ENCODE measurements at regions not wholly inside any gene's neighbourhood (a gene's known extent, or its start where the extent isn't known, plus 50 kb on each side); places are given as distances from the start of the nearest gene placed in this dataset.

DNA sequence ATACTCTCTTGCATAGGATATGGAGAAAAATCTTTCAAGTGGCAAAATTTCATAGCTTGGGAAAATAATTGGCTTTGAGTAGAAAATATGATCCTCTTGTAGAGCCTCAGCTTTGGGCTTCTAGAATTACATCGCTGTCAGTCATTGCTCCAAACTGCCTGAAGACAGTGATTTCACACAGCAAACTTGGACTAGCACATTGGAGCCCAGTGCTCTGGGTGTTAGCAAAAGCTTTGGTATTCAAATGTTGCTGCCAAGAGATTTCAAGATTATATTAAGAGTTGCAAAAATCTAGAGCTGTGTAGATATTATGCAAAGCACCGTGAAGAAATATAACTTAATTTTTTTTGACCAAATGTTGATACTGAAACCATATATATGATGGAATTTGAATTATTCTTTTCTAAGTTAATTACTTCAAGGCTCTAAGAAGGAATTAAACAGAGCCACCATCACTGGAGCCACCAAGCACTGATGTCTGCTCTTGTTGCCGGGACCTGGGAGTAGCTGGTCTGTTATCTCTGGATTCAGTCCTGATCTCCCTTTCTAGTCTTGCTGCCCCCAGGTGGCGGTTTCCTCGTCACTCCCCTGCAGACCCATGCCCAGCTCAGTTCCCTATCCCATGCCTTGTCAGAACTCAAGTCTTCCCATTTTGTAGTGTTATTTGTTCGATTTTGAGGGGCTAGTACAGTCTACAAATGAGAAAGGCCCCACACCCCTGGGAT is 260.7 kb upstream of the SFRP2 start:
- Mint-ChIP-seq H3K4me1 (no peaks in the 10 kb centered on the region), H3K27ac (ENCODE audit: unreplicated experiment) (no peak overlapping the region), H3K4me3 (no peak overlapping the region), H3K9me3 (peaks cover 18% of the 10 kb centered on the region), H3K36me3 (ENCODE audit: low read depth) (peaks cover 25% of the 10 kb centered on the region), H3K27me3 (ENCODE audit: low read depth) (no peaks in the 10 kb centered on the region)
- TF ChIP-seq, protein P1, sequence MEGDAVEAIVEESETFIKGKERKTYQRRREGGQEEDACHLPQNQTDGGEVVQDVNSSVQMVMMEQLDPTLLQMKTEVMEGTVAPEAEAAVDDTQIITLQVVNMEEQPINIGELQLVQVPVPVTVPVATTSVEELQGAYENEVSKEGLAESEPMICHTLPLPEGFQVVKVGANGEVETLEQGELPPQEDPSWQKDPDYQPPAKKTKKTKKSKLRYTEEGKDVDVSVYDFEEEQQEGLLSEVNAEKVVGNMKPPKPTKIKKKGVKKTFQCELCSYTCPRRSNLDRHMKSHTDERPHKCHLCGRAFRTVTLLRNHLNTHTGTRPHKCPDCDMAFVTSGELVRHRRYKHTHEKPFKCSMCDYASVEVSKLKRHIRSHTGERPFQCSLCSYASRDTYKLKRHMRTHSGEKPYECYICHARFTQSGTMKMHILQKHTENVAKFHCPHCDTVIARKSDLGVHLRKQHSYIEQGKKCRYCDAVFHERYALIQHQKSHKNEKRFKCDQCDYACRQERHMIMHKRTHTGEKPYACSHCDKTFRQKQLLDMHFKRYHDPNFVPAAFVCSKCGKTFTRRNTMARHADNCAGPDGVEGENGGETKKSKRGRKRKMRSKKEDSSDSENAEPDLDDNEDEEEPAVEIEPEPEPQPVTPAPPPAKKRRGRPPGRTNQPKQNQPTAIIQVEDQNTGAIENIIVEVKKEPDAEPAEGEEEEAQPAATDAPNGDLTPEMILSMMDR (conservative IDR thresholded peaks at IDR 0.05), result peak; percentile 27
- peak; percentile 22 for DNase-seq (ENCODE audit: low read depth, low spot score)

DNA sequence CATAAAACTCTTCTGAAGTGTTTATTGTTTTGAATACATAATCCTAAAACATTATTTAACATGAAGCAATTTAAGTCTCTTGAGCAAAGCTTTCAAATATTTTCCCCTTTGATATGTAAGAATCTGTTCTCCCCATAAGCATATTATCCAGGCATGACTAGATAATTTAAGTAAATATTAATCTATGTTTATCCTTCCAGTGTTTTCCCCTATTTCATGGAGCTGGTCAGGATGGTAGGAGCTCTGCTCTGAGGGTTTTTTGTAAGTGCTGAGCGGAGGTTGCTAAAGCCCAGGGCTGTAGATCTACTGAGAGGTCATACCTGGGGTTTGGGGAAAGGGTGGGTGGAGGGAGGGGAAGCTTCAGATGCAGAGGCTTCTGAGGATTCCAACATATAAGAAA is 258.9 kb upstream of the SFRP2 start:
- no peaks in the 10 kb centered on the region for H3K27me3 Mint-ChIP-seq (ENCODE audit: low read depth)
- no peak overlapping the region for H3K4me3 Mint-ChIP-seq
- no peak for DNase-seq (ENCODE audit: low read depth, low spot score)
- peaks cover 10% of the 10 kb centered on the region for H3K9me3 Mint-ChIP-seq
- no peak overlapping the region for H3K27ac Mint-ChIP-seq (ENCODE audit: unreplicated experiment)
- TF ChIP-seq, protein P1 (conservative IDR thresholded peaks at IDR 0.05), result no peak
- peaks cover 10% of the 10 kb centered on the region for H3K36me3 Mint-ChIP-seq (ENCODE audit: low read depth)
- no peaks in the 10 kb centered on the region for H3K4me1 Mint-ChIP-seq

DNA sequence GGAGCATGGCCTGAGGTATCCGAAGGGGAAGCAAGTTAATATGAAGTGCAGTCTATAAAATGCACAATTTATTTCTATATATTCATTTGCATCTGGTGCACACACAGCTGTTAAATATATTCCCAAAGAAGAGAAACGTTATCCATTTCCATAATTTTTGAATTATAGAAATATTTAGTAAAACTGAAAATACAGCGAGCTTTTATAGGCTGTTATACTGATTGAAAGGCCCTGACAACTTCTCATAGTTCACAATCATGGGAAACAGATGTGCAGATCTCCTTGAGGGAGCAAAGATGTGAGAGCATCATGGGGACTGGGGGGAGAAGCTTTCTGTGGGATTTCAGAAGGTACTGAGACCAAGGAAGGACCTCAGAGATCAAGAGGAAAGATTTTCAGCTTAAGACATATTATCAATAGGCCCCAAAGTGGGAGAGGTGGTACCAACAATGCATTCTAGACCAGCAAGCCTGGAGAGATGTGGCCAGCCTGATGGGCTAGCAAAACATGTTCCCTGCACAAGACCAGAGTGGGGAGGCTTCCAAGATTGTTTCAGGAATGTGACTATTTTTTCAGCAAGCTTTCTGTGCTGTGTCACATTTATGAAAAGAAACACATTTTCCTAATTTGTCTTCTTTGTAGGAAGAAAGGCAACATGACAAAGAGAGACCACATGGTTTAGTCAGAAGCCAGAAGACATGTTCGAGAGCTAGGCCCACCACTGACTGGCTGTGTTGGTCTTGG is 256.0 kb upstream of the SFRP2 start:
- peaks cover 9% of the 10 kb centered on the region for H3K4me1 Mint-ChIP-seq
- peaks cover 9% of the 10 kb centered on the region for H3K36me3 Mint-ChIP-seq (ENCODE audit: low read depth)
- peaks cover 3% of the 10 kb centered on the region for H3K9me3 Mint-ChIP-seq
- no peak overlapping the region for H3K27ac Mint-ChIP-seq (ENCODE audit: unreplicated experiment)
- TF ChIP-seq, protein P1 (conservative IDR thresholded peaks at IDR 0.05), result no peak
- no peak for DNase-seq (ENCODE audit: low read depth, low spot score)
- H3K4me3 Mint-ChIP-seq, result no peak overlapping the region
- no peaks in the 10 kb centered on the region for H3K27me3 Mint-ChIP-seq (ENCODE audit: low read depth)

DNA sequence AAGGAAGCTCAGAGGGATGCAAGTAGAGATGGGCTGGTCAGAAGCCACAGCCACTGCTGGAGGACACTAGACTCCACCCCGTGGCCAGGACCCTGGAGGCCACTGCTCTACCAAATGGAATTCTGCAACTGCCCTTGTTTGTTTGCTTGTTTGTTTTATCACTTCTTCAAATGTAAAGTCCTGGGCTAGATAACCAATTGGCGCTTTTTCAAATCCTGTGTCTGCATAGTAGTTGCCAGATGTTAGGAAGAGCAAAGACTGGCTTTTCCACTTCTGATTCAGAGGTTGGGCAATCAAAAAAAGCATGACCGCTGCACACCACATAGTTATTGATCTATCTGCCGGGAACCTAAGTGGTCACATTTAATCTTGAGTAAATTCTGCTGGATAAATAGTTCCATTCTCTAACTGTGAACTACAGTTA is 255.2 kb upstream of the SFRP2 start:
- no peak for DNase-seq (ENCODE audit: low read depth, low spot score)
- Mint-ChIP-seq H3K27me3 (ENCODE audit: low read depth) (no peaks in the 10 kb centered on the region), H3K4me1 (peaks cover 9% of the 10 kb centered on the region), H3K27ac (ENCODE audit: unreplicated experiment) (no peak overlapping the region), H3K36me3 (ENCODE audit: low read depth) (peaks cover 8% of the 10 kb centered on the region), H3K4me3 (no peak overlapping the region), H3K9me3 (peaks cover 3% of the 10 kb centered on the region)
- TF ChIP-seq, protein P1 (conservative IDR thresholded peaks at IDR 0.05), result no peak

DNA sequence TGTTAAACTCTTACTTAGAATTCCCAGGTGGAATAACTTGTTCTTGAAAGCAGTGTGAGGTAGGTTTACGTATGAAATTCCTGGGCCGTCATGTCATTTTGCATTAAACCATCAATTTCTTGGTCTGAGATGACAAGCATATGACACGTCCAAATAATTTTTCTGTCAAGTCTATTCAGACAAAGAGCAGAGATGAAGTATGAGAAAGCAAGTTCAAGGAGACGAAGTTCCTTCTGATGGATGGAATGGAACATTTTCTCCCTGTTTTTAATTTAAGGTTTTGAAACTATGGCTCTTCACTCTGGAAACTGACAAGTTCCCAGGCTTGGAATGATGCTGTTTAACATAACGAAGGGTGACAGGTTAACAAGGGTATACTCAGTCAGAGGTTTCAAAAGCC is 252.8 kb upstream of the SFRP2 start:
- Mint-ChIP-seq H3K4me1 (peaks cover 9% of the 10 kb centered on the region), H3K27me3 (ENCODE audit: low read depth) (no peaks in the 10 kb centered on the region), H3K36me3 (ENCODE audit: low read depth) (peaks cover 8% of the 10 kb centered on the region), H3K4me3 (no peak overlapping the region), H3K27ac (ENCODE audit: unreplicated experiment) (peak overlapping the region; percentile 76), H3K9me3 (peaks cover under 1% of the 10 kb centered on the region)
- no peak for DNase-seq (ENCODE audit: low read depth, low spot score)
- TF ChIP-seq, protein P1 (conservative IDR thresholded peaks at IDR 0.05), result no peak
